HG03097 (cell line): ENCODE measurements at regions not wholly inside any gene's neighbourhood (a gene's known extent, or its start where the extent isn't known, plus 50 kb on each side); places are given as distances from the start of the nearest gene placed in this dataset.

Experiments used
- ATAC-seq: cut with Tn5 transposase; IDR thresholded peaks from one replicate; pipeline ENCODE4 v1.9.1; 2021; ENCODE audit not compliant: unreplicated experiment, low FRiP score

DNA sequence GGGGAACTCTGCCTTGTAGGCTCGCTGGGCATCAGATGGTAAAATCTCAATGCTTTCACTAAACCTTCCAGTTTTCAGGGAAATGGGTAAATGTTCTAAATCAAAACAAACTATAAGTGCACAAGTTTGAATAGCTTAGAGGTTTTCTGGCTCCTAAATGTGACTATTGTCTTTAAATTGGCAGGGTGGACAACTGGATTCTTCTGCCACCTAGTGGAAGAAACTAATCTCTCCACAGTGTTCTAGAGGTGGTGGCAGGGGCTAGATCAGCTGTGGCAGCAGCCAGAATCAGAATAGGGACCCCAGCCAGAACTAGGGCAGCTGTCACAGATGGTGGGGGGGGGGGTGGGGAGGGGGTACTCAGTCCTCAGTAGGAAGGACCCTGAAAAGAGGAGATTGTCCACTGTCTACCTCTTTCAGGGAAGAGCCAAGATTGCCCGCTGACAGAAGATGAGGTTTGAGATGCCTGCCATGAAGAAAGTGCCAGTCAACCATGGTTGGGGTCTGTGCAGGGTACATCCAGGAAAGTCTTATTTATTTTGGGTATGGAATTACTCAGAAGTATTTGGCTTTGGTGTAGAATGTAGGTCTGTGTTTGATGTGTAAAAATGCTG is 201.4 kb downstream of the CCNG2 start:
- no peak for ATAC-seq

- no peak for ATAC-seq
Observed at GRCh38 chr4:77360451-77360850, 203.4 kb downstream of the CCNG2 start.

DNA sequence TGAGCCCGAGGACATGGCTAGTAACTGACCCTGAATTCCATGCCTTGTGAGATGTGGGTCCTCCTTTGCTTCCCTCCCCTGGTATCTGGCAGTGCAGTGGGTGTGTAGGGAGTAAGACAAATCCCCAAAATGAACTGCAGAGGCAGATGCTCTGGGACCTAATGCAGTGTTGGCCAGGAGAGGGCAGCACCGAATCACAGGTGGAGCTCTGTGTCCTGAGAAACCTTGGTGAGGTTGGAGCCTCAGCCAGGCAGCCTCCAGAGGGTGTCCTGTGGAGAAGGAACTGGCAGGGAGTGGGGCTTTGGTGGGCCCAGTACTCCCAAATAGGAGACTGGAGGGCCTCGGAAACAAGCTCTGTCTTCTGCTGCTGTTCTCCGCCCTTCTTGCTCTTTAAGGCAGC is 209.9 kb downstream of the CCNG2 start:
- ATAC-seq = peak; percentile 79

DNA sequence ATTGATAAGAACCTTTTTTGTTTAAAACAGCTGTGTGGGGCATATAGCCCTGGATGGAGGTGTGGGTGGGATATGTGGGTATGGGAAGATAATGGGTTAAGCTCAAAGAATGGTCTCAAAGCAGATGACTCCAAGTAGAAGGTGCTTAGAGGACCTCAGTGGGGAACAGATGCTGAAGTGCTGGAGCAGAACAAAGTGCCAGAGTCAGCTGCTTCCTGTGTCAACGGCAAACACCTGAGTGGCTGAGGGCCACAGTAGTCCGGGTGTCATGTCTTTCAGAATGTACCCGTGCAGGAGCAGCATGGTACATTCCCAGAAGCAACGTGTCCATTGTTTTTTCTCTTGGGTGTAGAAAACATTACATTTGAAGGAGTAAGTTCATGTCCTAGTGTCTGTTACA is 210.6 kb downstream of the CCNG2 start:
- no peak for ATAC-seq

DNA sequence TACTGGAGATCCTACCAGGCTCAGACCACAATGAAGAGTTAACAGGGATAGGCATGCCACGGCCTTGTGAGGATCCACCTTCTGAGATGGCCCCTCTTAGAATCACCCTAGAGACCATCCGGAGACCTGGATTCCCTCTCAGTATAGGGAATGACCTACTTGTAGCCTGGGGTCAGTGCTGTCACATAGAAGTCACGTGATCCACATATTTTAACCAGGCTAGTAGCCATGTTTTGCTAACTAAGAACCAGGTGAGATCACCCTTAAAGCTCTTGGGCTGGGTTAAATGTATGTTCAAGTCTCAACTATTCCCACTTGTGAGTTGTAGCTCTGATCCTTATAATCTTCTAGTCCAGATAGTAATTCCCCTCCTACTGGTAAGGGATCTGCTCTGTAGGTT is 215.4 kb downstream of the CCNG2 start:
- no peak for ATAC-seq

DNA sequence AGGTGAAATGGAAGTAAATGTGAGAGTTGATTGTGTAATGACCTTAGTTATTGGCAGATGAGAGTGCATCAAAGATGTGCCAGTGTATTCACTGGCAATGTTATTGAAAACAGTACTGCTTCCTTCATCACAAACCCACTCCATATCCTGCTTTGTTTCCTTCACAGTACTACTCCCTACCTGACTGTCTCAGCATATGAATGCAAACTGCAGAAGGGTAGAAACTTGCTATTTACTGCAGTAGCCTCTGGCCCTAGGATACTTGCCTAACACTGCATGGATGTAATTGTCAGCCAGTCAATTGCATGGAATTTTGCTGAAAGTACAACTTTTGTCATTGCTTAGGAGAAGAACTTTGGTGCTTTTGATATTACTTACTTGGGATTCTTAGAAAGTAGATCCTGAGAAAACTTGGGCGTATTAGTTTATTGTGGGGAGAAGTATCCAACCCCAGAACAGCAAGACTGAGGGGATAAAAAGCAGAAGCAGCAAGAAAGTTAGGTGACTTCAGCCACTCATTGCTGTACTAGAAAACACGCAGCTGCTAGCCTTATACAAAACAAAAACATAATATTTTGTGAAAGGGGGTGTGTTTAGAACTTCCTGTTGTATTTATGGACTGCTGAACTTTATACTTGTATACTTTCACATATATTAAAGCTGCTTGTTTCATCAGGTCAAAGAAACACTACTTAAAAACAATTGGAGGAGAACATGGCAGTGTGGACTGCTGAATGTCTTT is 219.0 kb downstream of the CCNG2 start:
- ATAC-seq = no peak

GRCh38 chr4:77376788-77377460 is 219.9 kb downstream of the CCNG2 start:
- ATAC-seq = no peak

GRCh38 chr4:77384094-77384493 is 221.5 kb upstream of the CXCL13 start:
- ATAC-seq = no peak

DNA sequence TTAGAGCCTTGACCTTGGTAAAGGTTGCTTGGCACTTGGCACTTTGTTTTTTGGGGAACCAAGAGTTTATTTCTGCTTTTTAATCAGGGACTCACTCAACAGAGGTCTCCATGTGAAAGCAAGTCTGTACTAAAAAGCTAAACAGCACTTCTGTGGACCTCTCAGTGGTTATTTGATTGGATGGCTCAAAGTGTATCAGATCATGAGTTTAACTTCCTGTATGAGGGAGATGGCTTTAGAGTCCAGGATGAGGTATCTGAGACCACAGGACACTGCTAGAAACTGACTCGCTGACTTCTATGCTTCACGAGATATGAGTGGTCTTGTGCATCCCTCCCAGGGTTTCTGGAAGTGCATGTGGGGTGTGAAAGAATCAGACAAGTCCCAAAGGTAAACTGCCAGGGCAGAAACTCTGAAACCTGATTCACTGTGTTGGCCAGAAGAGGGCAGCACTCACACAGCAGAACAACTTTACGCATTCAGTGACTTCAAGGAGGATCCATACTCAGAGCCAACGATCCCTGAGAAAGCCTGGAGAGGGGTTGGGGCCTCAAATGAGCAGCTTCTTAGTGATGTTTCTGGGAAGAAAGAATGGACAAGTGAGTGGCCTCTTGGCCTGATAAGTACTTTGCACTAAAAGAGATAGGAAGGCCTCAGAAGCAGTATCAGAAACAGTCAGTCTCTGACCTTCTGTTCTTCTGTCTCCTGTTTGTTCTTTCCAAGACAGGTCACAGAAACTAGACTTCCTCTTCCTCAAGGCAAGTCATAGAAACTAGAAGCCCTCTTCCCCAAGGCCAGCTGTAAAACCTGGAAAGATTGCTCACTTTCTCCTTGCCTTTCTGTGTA is 220.3 kb upstream of the CXCL13 start:
- no peak for ATAC-seq

DNA sequence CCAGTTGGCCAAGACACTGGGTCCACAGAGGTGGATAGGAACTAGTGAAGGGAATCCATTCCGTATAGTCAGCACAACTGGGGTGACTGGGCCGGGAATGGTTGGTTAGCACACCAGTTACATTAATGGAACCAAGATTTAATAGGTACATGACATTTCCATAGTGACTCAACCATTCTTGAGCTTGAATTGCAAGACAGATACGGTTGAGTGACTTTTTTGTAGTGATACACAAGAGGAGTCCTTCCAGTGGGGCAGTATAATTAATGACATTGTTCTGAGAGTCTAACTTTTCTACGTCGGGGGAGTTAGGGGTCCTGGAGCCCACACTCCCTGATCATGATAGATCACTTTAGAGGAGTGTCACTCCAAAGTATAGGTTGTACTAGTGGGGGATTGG is 211.6 kb upstream of the CXCL13 start:
- no peak for ATAC-seq

DNA sequence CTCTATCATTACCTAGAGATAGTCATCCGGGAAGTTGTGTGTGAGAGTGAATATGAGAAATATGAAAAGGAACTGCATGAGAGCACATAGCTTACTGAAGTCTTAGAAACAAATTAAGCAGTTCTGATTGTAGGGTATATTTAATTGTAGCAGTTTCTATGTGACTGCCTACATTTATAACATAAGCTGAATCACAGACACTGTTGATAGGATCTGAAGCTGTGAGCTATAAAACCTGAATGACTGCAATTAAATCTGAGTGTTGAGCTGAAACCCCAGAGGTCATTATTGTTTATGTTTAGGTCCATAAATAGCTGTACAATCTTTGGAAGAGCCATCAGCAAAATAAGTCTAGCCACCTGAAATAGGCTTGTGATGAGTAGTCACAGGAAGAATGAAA is 210.1 kb upstream of the CXCL13 start:
- ATAC-seq = no peak

DNA sequence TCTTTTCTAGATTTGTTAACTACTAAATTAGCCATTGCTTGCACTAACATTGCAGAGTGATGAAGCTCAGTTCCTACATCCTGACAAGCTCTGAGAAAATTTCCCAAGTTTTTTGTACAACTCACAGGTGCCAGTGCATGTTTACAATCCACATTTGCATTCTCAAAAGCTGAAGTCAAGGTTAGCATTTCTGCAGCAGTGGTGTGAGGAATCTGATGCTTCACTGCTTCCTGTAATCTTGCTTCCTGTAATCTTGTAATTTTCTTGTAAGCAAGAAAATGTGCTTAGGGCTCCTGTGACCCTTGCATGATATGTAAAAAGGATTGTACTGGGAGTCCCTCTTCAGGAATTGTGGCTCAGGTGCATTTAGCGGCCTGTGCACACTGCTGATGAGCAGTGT is 207.4 kb upstream of the CXCL13 start:
- no peak for ATAC-seq

- ATAC-seq = no peak
Observed at GRCh38 chr4:77399831-77400230, 205.8 kb upstream of the CXCL13 start.

DNA sequence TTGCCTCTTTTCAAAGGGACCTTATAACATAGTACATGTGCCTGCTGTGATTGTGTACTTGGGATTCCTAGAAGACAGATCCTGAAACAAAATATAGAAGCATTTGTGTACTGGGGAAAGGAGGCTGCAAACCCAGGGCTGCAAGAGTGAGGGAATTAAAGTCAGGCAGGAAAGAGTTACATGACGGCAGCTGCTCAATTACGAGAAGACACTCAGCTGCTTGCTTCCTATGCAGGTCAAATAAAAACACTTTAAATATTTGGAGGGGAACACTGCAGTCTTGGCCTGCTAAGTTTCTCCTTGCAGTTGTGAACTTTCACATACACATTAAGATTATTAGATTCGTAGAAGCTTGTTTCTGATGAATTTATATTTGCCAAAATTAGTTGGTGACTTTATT is 191.9 kb upstream of the CXCL13 start:
- ATAC-seq = no peak

- ATAC-seq = no peak
Observed at GRCh38 chr4:77415689-77416088, 189.9 kb upstream of the CXCL13 start.

- ATAC-seq = no peak
Observed at GRCh38 chr4:77418333-77418732, 187.3 kb upstream of the CXCL13 start.

- no peak for ATAC-seq
Observed at GRCh38 chr4:77430847-77431246, 174.8 kb upstream of the CXCL13 start.

GRCh38 chr4:77431546-77431945 is 174.1 kb upstream of the CXCL13 start:
- no peak for ATAC-seq

DNA sequence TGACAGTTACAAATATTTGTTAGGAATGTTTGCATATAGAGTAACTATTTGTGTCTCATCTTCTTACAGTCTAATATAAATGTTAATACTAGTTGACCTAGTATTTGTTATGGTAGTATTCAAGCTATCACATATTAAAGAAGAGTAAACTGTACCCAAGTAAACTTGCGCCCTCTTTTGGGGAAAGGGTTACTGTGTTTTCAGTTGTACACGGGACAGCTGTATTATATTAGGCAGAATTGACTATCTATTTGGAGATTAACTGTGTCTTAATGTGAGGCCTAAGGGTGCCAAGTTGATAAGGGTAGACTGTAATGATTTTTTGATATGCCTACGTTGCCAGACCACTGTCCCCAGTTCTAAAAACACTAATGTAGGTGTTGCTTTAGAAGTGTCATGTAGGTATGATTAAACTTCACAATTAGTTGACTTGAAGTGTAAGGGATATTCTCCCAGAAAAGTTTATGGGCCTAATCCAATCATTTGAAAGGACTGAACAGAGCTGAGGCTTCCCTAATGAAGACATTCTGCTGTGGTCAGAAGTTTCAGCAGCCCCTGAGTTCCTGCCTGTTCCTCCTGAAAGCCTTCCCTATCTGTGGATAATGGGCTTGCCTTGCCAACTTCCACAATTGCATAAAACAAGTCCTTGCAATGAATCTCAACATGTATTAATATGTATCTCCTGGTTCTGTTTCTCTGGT is 172.8 kb upstream of the CXCL13 start:
- ATAC-seq = peak; percentile 17

GRCh38 chr4:77433418-77433733 is 172.2 kb upstream of the CXCL13 start:
- ATAC-seq = peak; percentile 83
